CD4-positive, CD25-positive, alpha-beta regulatory T cell (primary cell): ENCODE measurements at regions not wholly inside any gene's neighbourhood (a gene's known extent, or its start where the extent isn't known, plus 50 kb on each side); places are given as distances from the start of the nearest gene placed in this dataset.

Source experiments
- ATAC-seq, 2 donors: fragments of 150-1000 bp; cut with Tn5 transposase; one replicate each; pipeline ENCODE4 v1.10.0; 2021; ENCODE audit warnings: low read depth in 2 of 2, moderate number of reproducible peaks in 2 of 2, moderate library complexity in 1 of 2
- DNase-seq, 3 donors: peaks; one replicate each; pipeline versions ENCODE4 v3.0.0 to v3.0.0-alpha.2; 2012 to 2022; ENCODE audit warnings: mixed read lengths in 1 of 3
- H3K27ac ChIP-seq: one replicate; pipeline ENCODE4 v1.7.0; 2013; ENCODE audit warnings: mild to moderate bottlenecking, low read length; ENCODE audit not compliant: insufficient read depth, poor library complexity, severe bottlenecking
- H3K27me3 ChIP-seq: one replicate; pipeline ENCODE4 v1.7.0; 2013; ENCODE audit warnings: low read length; ENCODE audit not compliant: control insufficient read depth, insufficient read depth
- H3K36me3 ChIP-seq: one replicate; pipeline ENCODE4 v1.7.0; 2013; ENCODE audit warnings: mild to moderate bottlenecking, low read length, moderate library complexity; ENCODE audit not compliant: control insufficient read depth, insufficient read depth
- H3K4me1 ChIP-seq: 2 replicates; pipeline ENCODE4 v1.7.0; 2013; ENCODE audit warnings: mild to moderate bottlenecking, low read length; ENCODE audit not compliant: insufficient read depth, control insufficient read depth, poor library complexity, severe bottlenecking
- H3K4me3 ChIP-seq: one replicate; pipeline ENCODE4 v1.7.0; 2013; ENCODE audit warnings: low read depth, mild to moderate bottlenecking, low read length, moderate library complexity
- H3K9me3 ChIP-seq, 2 experiments: 1 replicate in 1 of 2; 2 replicates in 1 of 2; pipeline ENCODE4 v1.7.0; 2013; ENCODE audit warnings: low read length in 2 of 2, mild to moderate bottlenecking in 1 of 2, moderate library complexity in 1 of 2; ENCODE audit not compliant: control insufficient read depth in 2 of 2
- H3K27ac Mint-ChIP-seq, 3 donors: one replicate each; pipeline ENCODE4 v1.8.0; 2020 to 2022; ENCODE audit warnings: mild to moderate bottlenecking in 3 of 3, mixed read lengths in 3 of 3, moderate library complexity in 2 of 3
- H3K27me3 Mint-ChIP-seq: one replicate; pipeline ENCODE4 v1.8.0; 2022; ENCODE audit warnings: mild to moderate bottlenecking, mixed read lengths
- H3K36me3 Mint-ChIP-seq: one replicate; pipeline ENCODE4 v1.8.0; 2020; ENCODE audit warnings: mixed read lengths
- H3K4me1 Mint-ChIP-seq, 4 donors: one replicate each; pipeline ENCODE4 v1.8.0; 2020 to 2022; ENCODE audit warnings: mixed read lengths in 4 of 4, mild to moderate bottlenecking in 1 of 4
- H3K4me3 Mint-ChIP-seq, 4 donors: one replicate each; pipeline ENCODE4 v1.8.0; 2020 to 2022; ENCODE audit warnings: mild to moderate bottlenecking in 4 of 4, mixed read lengths in 4 of 4, moderate library complexity in 3 of 4
- H3K9me3 Mint-ChIP-seq, 7 donors: one replicate each; pipeline ENCODE4 v1.8.0; 2020 to 2022; ENCODE audit warnings: mixed read lengths in 7 of 7, mild to moderate bottlenecking in 3 of 7, moderate library complexity in 2 of 7

DNA sequence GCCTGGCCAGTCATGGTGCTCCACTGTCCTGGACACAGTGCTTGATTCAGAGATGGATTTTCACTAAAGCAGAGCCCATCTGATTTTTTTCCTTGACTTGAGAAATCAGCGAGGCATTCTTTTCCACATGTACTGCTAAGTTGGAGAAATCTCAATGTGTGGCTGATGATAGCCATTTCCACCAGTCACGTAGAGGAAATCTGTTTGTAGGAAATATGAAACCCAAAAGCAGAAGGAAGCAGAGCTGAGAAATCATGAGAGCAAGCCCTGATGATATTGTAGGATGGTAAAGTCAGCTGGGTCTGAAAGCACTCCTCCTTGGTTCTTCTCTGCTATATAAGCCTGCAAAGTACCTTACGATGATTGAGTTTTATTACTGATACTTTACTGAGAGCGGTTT is 1233.4 kb downstream of the ROBO2 start:
- Mint-ChIP-seq H3K4me3 (no peak overlapping the region), H3K9me3 (peaks cover 0 to 5% (median 2%) of the 10 kb centered on the region in 7 donors), H3K36me3 (no peaks in the 10 kb centered on the region), H3K4me1 (no peaks in the 10 kb centered on the region), H3K27ac (no peak overlapping the region), H3K27me3 (no peaks in the 10 kb centered on the region)
- H3K4me3 ChIP-seq: no peak overlapping the region
- no peaks in the 10 kb centered on the region for H3K27me3 ChIP-seq
- ATAC-seq: no peak
- no peaks in the 10 kb centered on the region for H3K4me1 ChIP-seq
- no peaks in the 10 kb centered on the region for H3K36me3 ChIP-seq
- no peak for DNase-seq
- H3K9me3 ChIP-seq: peaks cover 5 to 9% of the 10 kb centered on the region in 2 experiments
- H3K27ac ChIP-seq: no peak overlapping the region

DNA sequence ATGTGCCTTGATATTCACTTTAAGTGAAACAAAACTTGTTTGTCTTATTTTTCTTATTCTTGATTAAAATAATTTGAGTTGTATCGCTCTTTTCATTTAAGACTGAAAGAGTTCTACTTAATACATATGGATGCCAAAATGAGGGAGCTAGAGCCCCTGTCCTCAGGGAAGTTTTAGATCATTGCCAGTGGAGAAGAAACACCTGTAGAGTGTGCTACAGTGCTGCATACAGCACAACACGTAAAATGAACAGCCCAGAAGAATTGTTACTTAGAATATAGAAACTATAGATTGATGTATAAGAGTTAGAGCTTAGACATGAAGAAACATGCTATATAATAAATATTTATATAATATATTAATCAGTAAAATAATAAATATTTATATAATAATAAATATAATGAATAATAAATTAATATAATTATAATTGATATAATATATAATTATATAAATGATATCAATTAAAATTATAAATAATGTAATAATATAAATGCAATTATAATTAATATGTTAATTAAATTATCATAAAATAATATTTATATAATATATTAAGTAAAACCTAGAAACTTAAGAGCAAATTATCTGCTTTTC is 1234.7 kb downstream of the ROBO2 start:
- Mint-ChIP-seq H3K27me3 (no peaks in the 10 kb centered on the region), H3K27ac (no peak overlapping the region)

DNA sequence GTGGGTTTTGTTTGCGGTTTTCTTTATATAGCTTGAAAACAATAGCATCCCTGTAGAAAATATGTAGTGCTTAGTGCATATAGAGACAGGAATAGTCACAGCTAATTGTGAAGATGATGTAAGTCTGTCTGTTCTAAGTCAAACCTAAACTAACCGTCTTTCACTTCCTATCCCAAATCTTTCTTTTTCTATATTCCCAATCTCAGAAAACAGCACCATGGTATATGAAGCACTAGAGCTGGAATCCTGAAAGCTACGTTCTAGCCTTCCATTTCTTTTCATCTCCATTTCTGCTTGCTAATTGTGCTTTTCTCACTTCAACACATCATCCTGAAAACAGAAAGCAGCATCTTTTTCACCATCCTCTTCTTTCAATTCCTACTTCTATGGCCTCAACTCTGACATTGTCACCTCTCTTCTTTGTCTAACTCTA is 1235.5 kb downstream of the ROBO2 start:
- no peaks in the 10 kb centered on the region for H3K36me3 ChIP-seq
- peaks cover 0 to 8% (median 4%) of the 10 kb centered on the region in 7 donors for H3K9me3 Mint-ChIP-seq
- H3K4me1 Mint-ChIP-seq: no peaks in the 10 kb centered on the region
- H3K27ac Mint-ChIP-seq: no peak overlapping the region
- DNase-seq (no peak), ATAC-seq (no peak)
- peaks cover 4 to 7% of the 10 kb centered on the region in 2 experiments for H3K9me3 ChIP-seq
- H3K36me3 Mint-ChIP-seq: no peaks in the 10 kb centered on the region
- no peaks in the 10 kb centered on the region for H3K27me3 ChIP-seq
- no peaks in the 10 kb centered on the region for H3K4me1 ChIP-seq
- no peaks in the 10 kb centered on the region for H3K27me3 Mint-ChIP-seq
- no peak overlapping the region for H3K27ac ChIP-seq
- H3K4me3 Mint-ChIP-seq: no peak overlapping the region
- no peak overlapping the region for H3K4me3 ChIP-seq

More for the DNA sequence above, 1234.7 kb downstream of the ROBO2 start:
- no peaks in the 10 kb centered on the region for H3K36me3 ChIP-seq
- no peak overlapping the region for H3K27ac ChIP-seq
- H3K27me3 ChIP-seq: no peaks in the 10 kb centered on the region
- Mint-ChIP-seq H3K4me1 (no peaks in the 10 kb centered on the region), H3K4me3 (no peak overlapping the region), H3K36me3 (no peaks in the 10 kb centered on the region), H3K9me3 (peaks cover 0 to 8% (median 2%) of the 10 kb centered on the region in 7 donors)
- no peak for ATAC-seq
- no peak for DNase-seq
- H3K4me1 ChIP-seq: no peaks in the 10 kb centered on the region
- peaks cover 4 to 7% of the 10 kb centered on the region in 2 experiments for H3K9me3 ChIP-seq
- H3K4me3 ChIP-seq: no peak overlapping the region

DNA sequence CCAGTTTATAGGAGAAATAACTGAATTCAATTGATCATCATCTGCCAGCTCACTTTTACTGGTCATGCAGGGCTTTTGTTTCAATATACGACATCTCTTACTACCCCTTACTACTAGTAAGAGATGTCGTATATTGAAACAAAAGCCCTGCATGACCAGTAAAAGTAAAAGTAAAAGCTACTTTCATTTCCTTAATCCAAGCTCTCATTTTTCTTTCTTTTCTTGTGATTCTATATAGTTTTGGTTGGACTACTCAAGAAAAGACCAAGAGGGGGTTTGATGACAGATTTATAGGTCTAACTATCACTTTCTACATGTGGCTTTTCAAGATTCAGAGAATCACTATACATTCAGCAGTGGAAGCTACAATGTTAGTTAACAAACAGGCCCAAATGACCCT is 1237.3 kb downstream of the ROBO2 start:
- Mint-ChIP-seq H3K4me1 (no peaks in the 10 kb centered on the region), H3K36me3 (no peaks in the 10 kb centered on the region), H3K27ac (no peak overlapping the region), H3K27me3 (no peaks in the 10 kb centered on the region), H3K4me3 (no peak overlapping the region), H3K9me3 (peaks cover 0 to 16% (median 7%) of the 10 kb centered on the region in 7 donors)
- peaks cover 7 to 12% of the 10 kb centered on the region in 2 experiments for H3K9me3 ChIP-seq
- no peaks in the 10 kb centered on the region for H3K36me3 ChIP-seq
- DNase-seq (no peak), ATAC-seq (no peak)
- H3K27ac ChIP-seq: no peak overlapping the region
- no peaks in the 10 kb centered on the region for H3K27me3 ChIP-seq
- no peak overlapping the region for H3K4me3 ChIP-seq
- no peaks in the 10 kb centered on the region for H3K4me1 ChIP-seq

DNA sequence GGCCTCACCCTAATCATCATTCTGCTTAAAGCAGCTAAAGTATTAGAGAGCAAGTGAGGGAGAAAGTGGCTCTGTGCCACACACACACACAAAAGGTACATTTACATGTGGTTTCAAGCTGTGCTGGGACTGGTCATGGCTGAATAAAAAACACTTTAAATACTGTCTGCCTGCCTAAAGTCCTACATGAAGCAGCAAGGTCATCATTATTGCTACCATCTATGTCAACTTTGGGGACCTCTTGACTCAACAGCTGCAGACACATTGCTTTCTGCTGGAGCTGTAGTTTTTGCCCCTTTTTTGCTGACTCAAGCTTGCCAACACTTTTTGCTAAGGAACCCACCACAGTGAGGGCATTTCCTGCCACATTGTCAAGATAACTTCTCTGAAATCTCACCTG is 1237.9 kb downstream of the ROBO2 start:
- Histone ChIP-seq H3K27me3 (no peaks in the 10 kb centered on the region), H3K9me3 (peaks cover 7 to 12% of the 10 kb centered on the region in 2 experiments), H3K36me3 (no peaks in the 10 kb centered on the region), H3K4me1 (no peaks in the 10 kb centered on the region), H3K27ac (no peak overlapping the region), H3K4me3 (no peak overlapping the region)
- Mint-ChIP-seq H3K36me3 (no peaks in the 10 kb centered on the region), H3K4me1 (no peaks in the 10 kb centered on the region), H3K9me3 (peaks cover 0 to 22% (median 7%) of the 10 kb centered on the region in 7 donors), H3K27ac (no peak overlapping the region), H3K27me3 (no peaks in the 10 kb centered on the region), H3K4me3 (no peak overlapping the region)
- DNase-seq (no peak), ATAC-seq (no peak)

DNA sequence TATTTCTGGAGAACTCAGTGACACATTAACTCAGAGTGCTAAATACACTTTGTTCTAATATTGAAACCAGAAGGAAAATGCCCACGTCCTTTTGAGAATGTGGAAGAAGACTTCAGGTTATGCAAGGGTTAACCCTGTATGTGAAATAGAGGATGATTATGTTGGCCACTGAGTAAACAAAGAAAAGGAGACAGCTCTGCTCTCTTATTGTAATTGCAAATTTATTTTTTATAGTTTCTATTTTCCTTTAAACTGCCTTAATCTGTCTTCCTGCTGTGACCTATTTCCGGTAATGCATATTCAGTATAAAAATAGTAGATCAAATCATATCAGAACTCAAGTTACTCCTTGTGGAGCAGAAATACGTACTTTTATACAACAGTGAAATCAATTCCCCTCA is 1239.2 kb downstream of the ROBO2 start:
- H3K4me1 Mint-ChIP-seq: peaks cover 0 to 3% (median 0%) of the 10 kb centered on the region in 4 donors
- H3K27me3 Mint-ChIP-seq: no peaks in the 10 kb centered on the region
- H3K4me3 Mint-ChIP-seq: no peak overlapping the region
- DNase-seq (no peak), ATAC-seq (no peak)
- peaks cover 0 to 28% (median 13%) of the 10 kb centered on the region in 7 donors for H3K9me3 Mint-ChIP-seq
- H3K27ac Mint-ChIP-seq: no peak overlapping the region
- H3K4me3 ChIP-seq: no peak overlapping the region
- no peaks in the 10 kb centered on the region for H3K36me3 ChIP-seq
- no peaks in the 10 kb centered on the region for H3K4me1 ChIP-seq
- H3K9me3 ChIP-seq: peaks cover 6 to 12% of the 10 kb centered on the region in 2 experiments
- no peaks in the 10 kb centered on the region for H3K27me3 ChIP-seq
- no peaks in the 10 kb centered on the region for H3K36me3 Mint-ChIP-seq
- no peak overlapping the region for H3K27ac ChIP-seq

DNA sequence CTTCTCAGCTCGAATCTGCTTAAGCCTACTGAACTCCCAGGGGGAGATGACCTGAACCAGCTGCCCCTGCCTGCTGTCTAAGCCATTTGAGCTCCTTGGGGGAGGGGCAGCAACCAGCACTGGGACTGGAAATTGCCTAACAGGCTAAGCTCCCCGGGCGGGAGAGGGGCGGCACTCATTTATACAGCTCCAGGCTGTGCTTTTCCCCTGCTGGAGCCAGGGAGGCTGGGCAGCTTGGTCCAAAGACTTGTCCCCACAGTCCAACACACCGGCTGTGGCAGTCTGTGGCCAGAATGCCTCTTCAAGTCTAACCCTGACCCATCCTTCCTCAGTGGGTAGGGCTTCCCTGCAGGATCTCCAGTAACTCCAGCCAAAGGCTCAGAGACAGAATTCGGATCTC is 1241.5 kb downstream of the ROBO2 start:
- DNase-seq: no peak
- Mint-ChIP-seq H3K27me3 (no peaks in the 10 kb centered on the region), H3K4me1 (peaks cover 0 to 3% (median 0%) of the 10 kb centered on the region in 4 donors), H3K9me3 (peaks cover 0 to 28% (median 11%) of the 10 kb centered on the region in 7 donors), H3K4me3 (peak overlapping the region in 1 of 4 donors; percentile 5), H3K36me3 (no peaks in the 10 kb centered on the region), H3K27ac (no peak overlapping the region)
- Histone ChIP-seq H3K36me3 (no peaks in the 10 kb centered on the region), H3K9me3 (peaks cover 1 to 12% of the 10 kb centered on the region in 2 experiments), H3K27me3 (no peaks in the 10 kb centered on the region), H3K4me1 (no peaks in the 10 kb centered on the region), H3K4me3 (no peak overlapping the region), H3K27ac (no peak overlapping the region)
- ATAC-seq: no peak

DNA sequence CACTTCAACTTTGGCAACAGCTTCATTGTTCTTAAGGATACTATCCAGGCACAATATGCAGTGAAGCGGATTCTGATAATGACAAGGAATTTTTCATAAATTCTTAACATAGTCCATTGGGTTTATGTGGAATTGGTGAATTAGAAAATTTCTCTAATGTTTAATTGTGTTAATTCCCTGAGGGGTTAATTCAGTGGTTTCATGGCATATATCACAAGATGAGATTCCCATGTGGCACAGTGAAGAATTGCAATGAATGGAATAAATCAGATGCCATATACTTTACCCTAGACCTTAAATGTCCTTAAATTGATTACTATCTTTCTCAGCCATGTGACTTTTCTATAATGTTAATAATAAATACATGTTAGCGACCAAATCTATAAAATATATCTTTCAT is 1244.1 kb downstream of the ROBO2 start:
- Mint-ChIP-seq H3K27me3 (no peaks in the 10 kb centered on the region), H3K27ac (no peak overlapping the region), H3K4me3 (no peak overlapping the region), H3K36me3 (no peaks in the 10 kb centered on the region), H3K9me3 (peaks cover 0 to 29% (median 10%) of the 10 kb centered on the region in 7 donors), H3K4me1 (peaks cover 0 to 3% (median 0%) of the 10 kb centered on the region in 4 donors)
- ATAC-seq (no peak), DNase-seq (no peak)
- Histone ChIP-seq H3K27me3 (no peaks in the 10 kb centered on the region), H3K9me3 (peaks cover 1 to 8% of the 10 kb centered on the region in 2 experiments), H3K27ac (no peak overlapping the region), H3K4me1 (no peaks in the 10 kb centered on the region), H3K36me3 (no peaks in the 10 kb centered on the region), H3K4me3 (no peak overlapping the region)
